Ovary (tissue), 3 donors: ENCODE measurements at regions not wholly inside any gene's neighbourhood (a gene's known extent, or its start where the extent isn't known, plus 50 kb on each side); places are given as distances from the start of the nearest gene placed in this dataset.

Experiments
- EP300 ChIP-seq: sonication (generic); formaldehyde crosslinking; IDR thresholded peaks from one replicate; pipeline ENCODE4 v1.6.1; 2017; ENCODE audit warnings: antibody characterized with exemption
- POLR2A ChIP-seq: fragments of 450-650 bp; IDR thresholded peaks from one replicate; pipeline ENCODE4 v1.6.1; 2017; ENCODE audit warnings: antibody characterized with exemption, mild to moderate bottlenecking, moderate library complexity
- TF ChIP-seq, protein P1 (sequence below), 3 donors: fragments of 450-650 bp in 2 of 3; fragments of 200-600 bp in 1 of 3; IDR thresholded peaks; one replicate each; pipeline versions ENCODE4 v1.5.1 to v1.8.0; 2016 to 2022; ENCODE audit warnings: antibody characterized with exemption in 3 of 3, mild to moderate bottlenecking in 1 of 3
- donor health status: DM: no; HTN: no; CAD: no.

DNA sequence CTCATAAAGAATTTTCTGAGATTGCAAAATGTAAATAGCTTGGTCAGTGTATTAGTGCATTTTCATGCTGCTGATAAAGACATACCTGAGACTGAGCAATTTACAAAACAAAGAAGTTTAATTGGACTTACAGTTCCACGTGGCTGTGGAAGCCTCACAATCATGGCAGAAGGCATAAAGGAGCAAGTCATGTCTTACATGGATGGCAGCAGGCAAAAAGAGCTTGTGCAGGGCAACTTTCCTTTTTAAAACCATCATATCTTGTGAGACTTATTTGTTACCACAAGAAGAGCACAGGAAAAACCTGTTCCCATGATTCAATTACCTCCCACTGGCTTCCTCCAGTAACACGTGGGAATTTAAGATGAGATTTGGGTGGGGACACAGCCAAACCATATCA lies 112.7 kb upstream of the HDDC2 start:
- TF ChIP-seq, protein P1, sequence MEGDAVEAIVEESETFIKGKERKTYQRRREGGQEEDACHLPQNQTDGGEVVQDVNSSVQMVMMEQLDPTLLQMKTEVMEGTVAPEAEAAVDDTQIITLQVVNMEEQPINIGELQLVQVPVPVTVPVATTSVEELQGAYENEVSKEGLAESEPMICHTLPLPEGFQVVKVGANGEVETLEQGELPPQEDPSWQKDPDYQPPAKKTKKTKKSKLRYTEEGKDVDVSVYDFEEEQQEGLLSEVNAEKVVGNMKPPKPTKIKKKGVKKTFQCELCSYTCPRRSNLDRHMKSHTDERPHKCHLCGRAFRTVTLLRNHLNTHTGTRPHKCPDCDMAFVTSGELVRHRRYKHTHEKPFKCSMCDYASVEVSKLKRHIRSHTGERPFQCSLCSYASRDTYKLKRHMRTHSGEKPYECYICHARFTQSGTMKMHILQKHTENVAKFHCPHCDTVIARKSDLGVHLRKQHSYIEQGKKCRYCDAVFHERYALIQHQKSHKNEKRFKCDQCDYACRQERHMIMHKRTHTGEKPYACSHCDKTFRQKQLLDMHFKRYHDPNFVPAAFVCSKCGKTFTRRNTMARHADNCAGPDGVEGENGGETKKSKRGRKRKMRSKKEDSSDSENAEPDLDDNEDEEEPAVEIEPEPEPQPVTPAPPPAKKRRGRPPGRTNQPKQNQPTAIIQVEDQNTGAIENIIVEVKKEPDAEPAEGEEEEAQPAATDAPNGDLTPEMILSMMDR (IDR thresholded peaks at IDR 0.05), result no peak
- TF ChIP-seq POLR2A (no peak), EP300 (no peak)
